Inflammatory macrophage treated with lipopolysaccharide for 1 hour (primary cell): ENCODE measurements at regions not wholly inside any gene's neighbourhood (a gene's known extent, or its start where the extent isn't known, plus 50 kb on each side); places are given as distances from the start of the nearest gene placed in this dataset.
"Not testable (repeated sequence)": the region's sequence is repeated elsewhere in the genome, so short reads cannot be mapped to it uniquely, and the experiment has no call there.

Experiments
- DNase-seq, 2 donors: peaks; one replicate each; pipeline ENCODE4 v3.0.0-alpha.2; 2020 to 2022

DNA sequence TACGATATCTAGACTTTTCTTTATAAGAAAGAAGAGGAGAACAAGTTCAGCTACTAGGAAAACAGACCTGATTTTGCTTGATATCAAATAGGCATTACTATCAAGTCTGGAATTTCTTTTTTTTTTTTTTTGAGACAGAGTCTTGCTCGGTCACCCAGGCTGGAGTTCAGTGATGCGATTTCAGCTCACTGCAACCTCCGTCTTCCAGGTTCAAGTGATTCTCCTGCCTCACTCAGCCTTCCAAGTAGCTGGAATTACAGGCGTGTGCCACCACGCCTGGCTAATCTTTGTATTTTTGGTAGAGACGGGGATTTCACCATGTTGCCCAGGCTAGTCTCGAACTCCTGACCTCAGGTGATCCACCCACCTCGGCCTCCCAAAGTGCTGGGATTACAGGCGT is 78.8 kb upstream of the KLF4 start:
- not testable (repeated sequence) for DNase-seq

DNA sequence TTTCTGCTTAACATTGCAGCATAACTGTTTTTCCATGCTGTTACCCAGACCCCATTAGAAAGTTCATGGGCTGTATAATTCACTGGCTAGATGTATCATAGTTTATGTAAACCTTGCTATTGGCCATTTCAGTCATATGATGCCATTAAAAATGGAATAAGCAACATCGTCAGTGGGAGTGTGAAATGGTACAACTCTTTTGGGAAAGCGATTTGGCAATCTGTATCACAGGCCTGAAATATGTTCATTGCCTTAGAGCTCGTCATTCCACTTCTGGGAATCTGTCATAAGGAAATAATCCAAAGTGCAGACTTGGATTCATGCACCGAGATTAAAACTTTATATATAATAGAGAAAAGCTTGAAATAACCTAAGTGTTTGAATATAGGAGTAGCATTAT is 77.9 kb upstream of the KLF4 start:
- DNase-seq, result no peak

DNA sequence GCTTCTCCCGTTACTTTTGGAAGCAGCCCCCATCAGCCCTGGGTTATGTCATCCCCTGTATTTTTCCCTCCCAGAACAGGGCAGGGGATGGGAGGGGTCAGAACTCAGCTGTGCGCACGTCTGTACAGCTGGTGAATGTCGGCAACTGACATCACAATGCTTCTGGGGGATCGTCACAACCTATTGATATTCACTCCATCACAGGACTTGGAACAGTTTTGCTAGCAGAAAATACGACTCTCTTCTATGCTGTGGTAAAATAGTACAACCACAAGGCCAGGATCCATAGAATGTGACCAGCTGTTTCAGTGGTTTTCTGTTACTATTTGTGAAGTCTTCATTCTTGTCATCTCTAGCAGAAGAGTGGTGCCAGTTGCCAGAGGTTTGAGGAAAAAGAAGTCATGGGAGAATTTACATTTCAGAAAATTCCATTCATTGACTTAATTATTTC is 77.1 kb upstream of the KLF4 start:
- DNase-seq, result no peak

DNA sequence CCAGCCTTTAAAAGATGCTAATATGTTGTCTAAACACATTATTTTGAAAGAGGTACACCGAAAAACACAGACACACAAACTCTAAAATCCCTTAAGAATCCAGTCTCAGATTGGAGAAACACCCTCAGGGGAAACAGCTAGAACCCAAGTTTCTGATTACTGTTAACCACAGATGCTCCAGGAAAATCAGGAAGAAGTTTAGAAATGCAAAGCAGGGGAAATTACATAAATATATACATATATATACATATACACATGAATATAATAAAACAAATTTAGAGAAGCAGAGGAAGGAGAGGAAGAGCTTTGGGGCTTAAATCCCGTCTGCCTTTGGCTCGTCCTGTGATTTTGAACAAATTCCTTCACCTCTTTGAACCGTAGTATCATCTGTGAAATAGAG is 73.2 kb upstream of the KLF4 start:
- DNase-seq, result no peak

DNA sequence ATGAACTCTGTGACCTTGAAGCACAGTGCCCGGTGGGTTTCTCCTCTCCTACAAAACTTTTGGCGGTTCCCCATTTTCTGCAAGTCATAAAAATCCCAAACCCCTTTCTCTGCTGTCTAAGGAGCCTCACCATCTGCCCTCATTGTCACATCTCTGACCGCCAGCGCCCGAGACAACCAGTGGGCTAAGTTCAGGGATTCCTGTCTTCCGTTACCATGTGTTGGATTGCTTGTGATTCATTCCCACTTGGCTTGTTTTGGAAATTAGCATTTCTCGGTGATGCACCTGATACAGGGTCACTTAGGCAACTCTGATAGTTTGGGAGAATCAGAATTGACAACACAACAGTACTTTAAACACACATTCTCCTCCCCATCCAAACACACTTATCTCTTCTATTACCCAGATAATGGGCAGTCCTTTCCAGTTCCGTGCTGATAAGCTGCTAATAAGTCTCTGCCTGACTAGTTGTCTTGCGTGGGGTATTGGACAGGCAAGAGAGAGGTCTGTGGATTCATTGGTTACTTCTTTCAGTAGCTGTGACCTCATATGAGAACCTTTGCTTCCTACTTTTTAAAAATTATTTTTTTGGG is 70.0 kb upstream of the KLF4 start:
- no peak for DNase-seq

DNA sequence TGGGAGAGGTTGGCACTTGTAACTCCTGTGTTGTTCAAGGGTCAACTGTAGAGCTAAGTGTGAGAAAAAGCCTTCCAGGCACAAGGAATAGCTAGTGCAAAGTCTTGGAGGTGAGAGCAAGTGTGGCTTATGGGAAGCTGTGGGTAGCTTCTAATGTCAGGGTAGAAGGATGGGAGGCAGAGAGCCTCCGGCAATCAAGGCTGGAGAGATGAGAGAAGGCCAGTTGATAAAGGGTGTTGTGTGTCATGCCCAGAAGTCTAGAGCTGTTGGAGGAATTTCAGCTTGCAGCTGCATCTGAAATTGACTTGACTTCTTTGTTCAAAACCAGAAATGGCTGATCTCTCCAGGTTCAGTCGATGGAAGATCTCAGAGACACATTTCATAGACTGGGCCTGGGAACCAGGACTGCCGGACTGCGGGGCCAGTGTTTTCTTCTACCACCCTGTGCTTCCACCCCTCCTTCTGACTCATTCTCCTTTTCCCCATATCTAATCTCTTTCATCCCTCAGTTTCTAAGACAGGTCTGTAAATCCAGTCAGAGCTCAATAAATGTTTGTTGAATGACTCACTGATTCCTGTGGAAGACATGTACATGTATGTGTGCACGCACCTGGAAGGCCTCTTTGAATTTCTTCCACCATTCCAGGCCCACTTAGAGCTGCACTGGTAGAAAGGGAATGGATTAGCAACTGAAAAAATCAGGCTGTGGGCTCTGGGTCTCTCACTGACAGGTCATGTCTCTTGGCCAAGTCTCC is 67.8 kb upstream of the KLF4 start:
- no peak for DNase-seq

DNA sequence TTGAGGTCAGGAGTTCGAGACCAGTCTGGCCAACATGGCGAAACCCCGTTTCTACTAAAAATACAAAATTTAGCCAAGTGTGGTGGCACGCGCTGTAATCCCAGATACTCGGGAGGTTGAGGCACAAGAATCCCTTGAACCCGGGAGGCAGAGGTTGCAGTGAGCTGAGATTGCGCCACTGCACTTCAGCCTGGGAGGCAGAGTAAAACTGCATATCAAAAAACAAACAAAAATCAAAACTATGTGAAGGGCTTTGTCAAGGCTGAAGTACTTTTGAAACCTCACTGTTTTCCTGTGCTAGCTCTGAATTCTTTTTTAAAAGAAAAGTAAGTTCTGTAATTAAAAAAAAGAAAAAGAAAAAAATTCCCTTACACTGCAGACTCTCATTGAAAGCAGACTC is 65.1 kb upstream of the KLF4 start:
- no peak for DNase-seq

DNA sequence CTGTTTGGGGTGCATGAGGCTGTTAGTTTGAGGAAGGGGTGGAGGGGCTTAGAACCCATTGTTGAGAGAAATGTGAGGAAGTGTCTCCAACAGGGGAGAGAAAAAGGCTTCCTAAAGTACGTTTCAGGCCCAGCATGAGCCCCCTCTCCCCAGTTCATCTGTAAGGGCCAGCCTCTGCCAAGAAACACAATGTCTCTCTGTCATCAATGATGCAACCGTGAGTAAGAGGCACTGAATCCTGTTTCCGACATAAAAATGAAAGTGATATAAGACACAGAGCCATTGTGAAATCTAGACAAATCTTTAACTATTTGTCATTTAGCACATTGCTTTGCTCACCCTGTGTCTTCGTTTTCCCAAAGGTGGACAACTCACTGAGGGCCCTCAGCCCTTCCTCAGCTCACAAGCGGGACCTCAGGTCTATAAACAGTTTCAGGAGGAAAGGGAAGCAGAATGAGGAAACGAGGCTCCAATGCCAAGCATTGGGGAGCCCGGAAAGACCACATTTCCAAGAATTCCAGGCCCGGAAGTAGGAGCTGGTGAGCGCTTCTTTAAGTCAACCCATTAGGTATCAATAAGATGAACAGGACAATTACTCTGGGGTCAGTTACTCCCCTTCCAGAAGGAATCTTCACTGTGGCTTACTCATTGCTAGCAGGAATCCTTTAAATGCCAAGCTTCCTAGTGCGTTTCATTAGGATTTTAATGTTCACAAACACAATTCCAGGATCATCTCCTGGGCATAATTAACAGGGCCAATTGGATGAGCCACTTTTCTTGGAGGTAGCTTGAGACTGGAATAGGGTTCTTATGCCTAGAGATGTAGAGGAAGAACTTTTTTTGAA is 59.0 kb upstream of the KLF4 start:
- peak; percentile 89 to 93 for DNase-seq

DNA sequence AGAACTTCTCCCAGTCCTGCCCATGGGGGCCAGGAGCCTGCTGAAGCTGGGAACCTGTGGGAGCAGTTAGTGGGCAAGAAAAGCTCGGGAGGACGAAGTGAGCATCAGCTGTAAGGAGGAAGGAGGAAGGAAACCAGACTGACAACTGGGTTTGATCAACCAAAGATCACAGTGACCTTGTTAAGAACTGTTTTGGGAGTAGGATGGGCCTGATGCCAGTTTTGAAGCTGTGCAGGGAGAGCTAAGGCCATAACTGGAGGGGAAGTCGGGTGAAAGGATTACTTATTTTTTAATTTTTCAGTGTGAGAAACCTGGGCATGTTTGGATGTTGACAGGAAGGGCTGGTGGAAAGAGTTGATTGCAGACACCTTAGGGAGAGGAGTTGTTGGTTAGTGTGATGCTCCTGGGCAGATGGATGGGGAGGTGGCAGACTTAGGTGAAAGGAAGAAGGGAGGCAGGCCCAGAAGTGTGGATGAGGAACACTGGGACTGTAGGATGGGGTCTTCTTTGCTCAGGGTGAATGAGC is 58.3 kb upstream of the KLF4 start:
- DNase-seq, result no peak

DNA sequence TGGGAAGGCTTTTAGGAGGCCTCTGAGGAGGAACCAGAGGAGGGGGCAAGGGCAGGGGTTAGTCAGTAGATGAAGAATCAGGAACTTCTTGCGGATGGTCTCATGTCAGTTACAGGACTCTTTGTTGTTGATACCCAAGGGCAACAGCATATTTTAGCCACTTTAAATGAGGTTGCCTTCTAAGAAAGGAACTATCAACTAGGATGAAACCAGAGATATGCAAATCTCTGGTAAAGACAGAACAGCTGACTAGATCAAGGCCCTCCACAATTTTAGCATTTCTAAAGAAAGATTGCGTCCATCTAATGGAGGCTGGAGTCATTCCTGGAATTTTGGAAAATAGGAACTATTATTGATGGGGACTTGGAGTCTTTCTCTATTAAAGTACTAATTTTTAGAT is 57.7 kb upstream of the KLF4 start:
- peak; percentile 30 to 39 for DNase-seq

DNA sequence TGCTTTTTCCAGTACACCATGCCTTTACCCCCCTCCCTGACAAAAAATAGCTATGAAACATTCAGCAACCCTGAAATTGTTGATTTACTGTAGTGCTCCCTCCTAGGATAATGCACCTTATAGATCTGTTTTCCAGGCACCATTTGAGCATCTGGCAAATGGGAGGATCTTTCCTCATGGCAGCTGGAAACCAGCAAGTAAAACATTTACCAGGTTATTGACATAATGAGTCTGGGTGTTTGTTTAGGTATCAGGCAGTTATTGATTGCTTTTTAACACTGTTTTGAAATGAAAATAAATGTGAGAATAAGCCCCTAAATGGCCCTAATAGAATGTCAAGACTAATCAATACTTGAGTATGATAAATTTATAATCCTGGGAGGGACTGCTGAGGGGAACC is 57.3 kb upstream of the KLF4 start:
- DNase-seq, result no peak

DNA sequence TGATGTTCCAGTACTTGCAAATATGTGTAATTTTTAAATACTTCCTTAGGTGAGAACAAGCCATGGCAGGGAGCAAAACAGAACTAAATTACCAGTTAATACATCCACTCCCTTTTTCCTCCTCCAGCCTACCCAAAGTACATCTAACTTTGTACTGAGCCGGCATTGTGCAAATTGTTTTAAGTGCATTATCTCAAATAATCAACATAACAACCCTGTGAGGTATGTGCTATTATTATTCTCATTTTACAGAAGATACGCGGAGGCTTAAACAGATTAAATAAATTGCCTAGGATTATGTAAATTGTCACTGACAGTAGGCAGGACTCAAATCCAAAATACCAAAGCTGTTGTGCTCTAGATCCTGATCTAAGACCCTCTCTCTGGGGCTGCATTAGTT is 55.5 kb upstream of the KLF4 start:
- no peak for DNase-seq

DNA sequence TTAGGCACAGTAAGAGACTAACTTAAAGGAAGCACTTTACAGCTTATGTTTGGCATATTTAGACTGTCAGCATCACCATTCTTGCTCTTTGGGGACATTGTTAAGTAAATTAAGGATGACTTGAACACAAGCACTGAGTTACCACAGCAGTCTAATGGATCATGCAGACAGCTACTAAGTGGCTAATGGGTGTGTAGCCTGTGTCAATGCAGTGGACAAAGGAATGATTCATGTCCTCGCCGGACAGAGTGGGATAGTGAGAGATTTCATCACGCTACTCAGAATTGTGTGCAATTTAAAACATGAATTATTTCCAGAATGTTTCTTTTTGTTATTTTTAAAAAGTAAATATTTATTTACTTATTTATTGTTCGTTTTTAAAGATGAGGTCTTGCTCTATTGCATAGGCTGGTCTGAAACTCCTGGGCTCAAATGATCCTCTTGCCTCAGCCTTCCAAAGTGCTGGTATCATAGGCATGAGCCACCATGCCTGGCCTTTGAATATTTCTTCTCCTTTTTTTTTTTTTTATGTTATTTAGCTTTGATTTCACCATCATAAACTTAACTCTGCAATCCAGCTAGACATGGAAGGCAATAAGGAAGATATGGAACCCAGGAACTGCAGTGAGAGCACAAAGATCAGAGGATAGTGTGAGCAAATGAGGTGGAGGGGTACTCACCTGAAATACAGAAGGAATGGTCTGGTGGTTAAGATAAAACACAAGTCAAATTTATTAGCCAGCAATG is 53.0 kb upstream of the KLF4 start:
- DNase-seq, result peak; percentile 57 to 70

DNA sequence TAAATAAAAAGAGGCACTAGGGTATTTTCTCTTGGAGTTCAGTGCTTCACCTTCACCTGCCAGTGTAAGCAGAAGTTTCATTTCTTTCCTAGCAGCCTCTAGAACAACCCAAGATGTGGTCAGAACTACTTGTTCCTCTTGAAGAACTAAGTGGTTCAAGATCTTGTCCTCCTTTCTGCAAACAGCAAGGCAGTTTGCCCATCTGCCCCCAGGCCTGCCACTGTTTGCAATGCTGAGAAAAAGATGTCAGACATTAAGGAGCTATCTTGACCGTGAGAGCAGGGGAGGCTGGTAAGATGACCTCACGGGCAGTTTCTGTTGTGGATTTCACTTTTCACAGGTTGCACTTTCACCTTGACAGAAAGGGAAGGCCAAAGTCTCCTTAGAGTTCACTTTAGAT is 52.0 kb upstream of the KLF4 start:
- DNase-seq, result no peak

DNA sequence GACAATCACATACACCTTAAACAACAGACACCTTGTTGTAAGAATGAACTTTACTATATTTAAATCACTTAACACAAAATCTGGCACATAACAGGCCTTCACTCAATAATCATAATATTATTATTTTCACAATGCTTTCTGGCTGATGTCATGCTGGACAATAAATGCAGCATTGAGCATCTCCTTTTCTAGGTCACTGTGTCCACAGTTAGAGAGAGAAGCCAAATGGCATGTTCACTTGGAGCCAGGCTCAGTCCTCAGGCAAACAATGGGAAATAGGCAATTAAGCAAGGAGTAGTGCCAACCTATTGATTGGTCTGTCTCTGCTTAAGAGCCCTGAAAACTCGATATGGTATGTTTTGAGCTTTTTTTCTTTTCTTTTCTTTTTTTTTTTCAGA is 50.6 kb upstream of the KLF4 start:
- no peak for DNase-seq

DNA sequence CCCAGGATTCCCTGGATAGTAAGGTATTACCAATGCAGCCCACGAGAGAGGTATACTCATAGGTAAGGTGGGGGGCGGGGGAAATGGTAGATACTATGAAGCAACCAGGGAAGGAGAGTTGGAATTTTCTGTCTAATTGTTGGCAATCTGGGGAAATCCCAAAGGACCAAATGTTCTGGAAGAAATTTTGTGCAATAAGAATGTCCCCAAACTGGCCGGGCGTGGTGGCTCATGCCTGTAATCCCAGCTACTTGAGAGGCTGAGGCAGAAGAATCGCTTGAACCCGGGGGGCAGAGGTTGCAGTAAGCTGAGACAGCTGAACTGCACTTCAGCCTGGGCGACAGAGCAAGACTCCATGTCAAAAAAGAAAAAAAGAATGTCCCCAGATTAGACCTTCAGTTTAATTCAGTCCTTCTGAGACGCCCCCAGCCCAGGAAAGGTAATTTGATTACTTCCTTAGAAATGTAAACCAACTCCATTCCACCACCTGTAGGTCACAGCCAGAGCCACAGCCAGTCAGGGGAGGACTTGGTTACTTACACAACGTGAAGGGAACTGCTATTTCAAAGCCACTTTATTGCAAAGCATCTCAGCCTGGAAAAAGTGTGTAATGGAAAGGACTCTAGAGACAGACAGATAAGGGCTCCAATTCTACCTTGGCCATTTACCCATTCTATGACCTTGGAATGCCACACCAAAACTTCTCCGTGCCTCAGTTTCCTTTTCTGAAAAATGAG is 50.0 kb upstream of the KLF4 start:
- peak in 1 of 2 donors; percentile 25 for DNase-seq
